Transverse colon (tissue), 4 donors: ENCODE measurements at regions not wholly inside any gene's neighbourhood (a gene's known extent, or its start where the extent isn't known, plus 50 kb on each side); places are given as distances from the start of the nearest gene placed in this dataset.

Experiments used
- DNase-seq: peaks from one replicate; pipeline ENCODE4 v3.0.0-alpha.2; 2019
- H3K27ac ChIP-seq, 4 donors: fragments of 200-600 bp; sonication (generic); 2 replicates each; pipeline ENCODE4 v1.5.1; 2016 to 2018; ENCODE audit warnings: inconsistent platforms in 4 of 4
- H3K27me3 ChIP-seq: fragments of 200-600 bp; sonication (generic); 2 replicates; pipeline ENCODE4 v1.5.1; 2017; ENCODE audit warnings: inconsistent platforms
- H3K36me3 ChIP-seq, 4 donors: fragments of 200-600 bp; sonication (generic); 2 replicates each; pipeline ENCODE4 v1.5.1; 2017 to 2019; ENCODE audit warnings: inconsistent platforms in 4 of 4
- H3K4me1 ChIP-seq, 4 donors: fragments of 200-600 bp; sonication (generic); 2 replicates each; pipeline ENCODE4 v1.5.1; 2017 to 2020; ENCODE audit warnings: inconsistent platforms in 4 of 4
- H3K4me3 ChIP-seq, 4 donors: fragments of 200-600 bp; sonication (generic); 1 replicate in 1 of 4; 2 replicates in 3 of 4; pipeline versions ENCODE4 v1.5.1 to v1.6.1; 2017 to 2019; ENCODE audit warnings: inconsistent platforms in 4 of 4
- H3K9me3 ChIP-seq, 2 donors: fragments of 200-600 bp; sonication (generic); 2 replicates each; pipeline ENCODE4 v1.5.1; 2017 to 2019; ENCODE audit warnings: inconsistent platforms in 2 of 2
- CTCF ChIP-seq, 5 experiments: fragments of 200-600 bp in 3 of 5; fragments of 450-650 bp in 2 of 5; sonication (generic) in 3 of 5; IDR thresholded peaks; 1 replicate in 2 of 5; 2 replicates in 3 of 5; pipeline ENCODE4 v1.5.1; 2016 to 2017; ENCODE audit warnings: antibody characterized with exemption in 5 of 5, inconsistent platforms in 3 of 5, mild to moderate bottlenecking in 2 of 5, moderate library complexity in 1 of 5
- EP300 ChIP-seq: sonication (generic); formaldehyde crosslinking; IDR thresholded peaks from one replicate; pipeline ENCODE4 v1.6.1; 2017; ENCODE audit warnings: antibody characterized with exemption, low read depth
- POLR2A ChIP-seq: fragments of 450-650 bp; IDR thresholded peaks from one replicate; pipeline ENCODE4 v1.6.1; 2016; ENCODE audit warnings: antibody characterized with exemption, mild to moderate bottlenecking, moderate library complexity
- POLR2AphosphoS5 ChIP-seq, 3 donors: sonication (generic); formaldehyde crosslinking; IDR thresholded peaks; one replicate each; pipeline ENCODE4 v1.6.1; 2016; ENCODE audit warnings: antibody characterized with exemption in 3 of 3
- WGBS, 2 donors: methylation state at CpG; one replicate each; pipeline ENCODE4 v1.1.5; 2018; ENCODE audit warnings: low coverage in 1 of 2; 5-methylcytosine and 5-hydroxymethylcytosine counted together
- in situ Hi-C, 4 donors: fragments of 200-750 bp; cut with MboI; loops; one replicate each; pipeline versions ENCODE4 v1.15.0 to v1.15.1; 2017; ENCODE audit warnings: low sequenced_read_pairs in 3 of 4, low pct_ligation_motif_present in 1 of 4, low pct_unique_long_range_greater_than_20kb in 1 of 4
- intact Hi-C: fragments of 100-400 bp; cut with DNase I; formaldehyde crosslinking; loops from one replicate; pipeline ENCODE4 v1.15.1; 2023; ENCODE audit warnings: low total_unique reads

GRCh38 chr15:97168704-97169475 lies 791.6 kb upstream of the ARRDC4 start:
- 70 to 72% methylated on average over 6 to 12 of the region's 12 CpGs for WGBS, 2 donors
- intact Hi-C loops, result no loop called here
- no peaks in the 10 kb centered on the region for H3K36me3 ChIP-seq
- in situ Hi-C loops, result no loop called here
- H3K4me3 ChIP-seq, result no peak overlapping the region
- no peak overlapping the region for H3K27ac ChIP-seq
- no peaks in the 10 kb centered on the region for H3K9me3 ChIP-seq
- no peak for TF ChIP-seq POLR2A
- no peak for TF ChIP-seq EP300
- no peak for TF ChIP-seq POLR2AphosphoS5 (IDR thresholded peaks at IDR 0.05)
- no peak for TF ChIP-seq CTCF (IDR thresholded peaks at IDR 0.05)
- H3K27me3 ChIP-seq, result no peaks in the 10 kb centered on the region
- no peaks in the 10 kb centered on the region for H3K4me1 ChIP-seq
- DNase-seq, result no peak

- TF ChIP-seq EP300, result no peak
- no peak for TF ChIP-seq POLR2A
- no peak for TF ChIP-seq CTCF (IDR thresholded peaks at IDR 0.05)
- no peak for TF ChIP-seq POLR2AphosphoS5 (IDR thresholded peaks at IDR 0.05)
- H3K9me3 ChIP-seq, result no peaks in the 10 kb centered on the region
- WGBS, 2 donors, result 92 to 100% methylated on average over 1 to 10 of the region's 10 CpGs
- no peak for DNase-seq
- intact Hi-C loops, result no loop called here
- H3K4me1 ChIP-seq, result no peaks in the 10 kb centered on the region
- no peak overlapping the region for H3K27ac ChIP-seq
- in situ Hi-C loops, result no loop called here
- no peaks in the 10 kb centered on the region for H3K36me3 ChIP-seq
- H3K4me3 ChIP-seq, result no peak overlapping the region
- H3K27me3 ChIP-seq, result no peaks in the 10 kb centered on the region
Measured at GRCh38 chr15:97171556-97171955, 788.9 kb upstream of the ARRDC4 start.

GRCh38 chr15:97174886-97175540 lies 785.5 kb upstream of the ARRDC4 start:
- Histone ChIP-seq H3K9me3 (no peaks in the 10 kb centered on the region), H3K4me1 (no peaks in the 10 kb centered on the region), H3K27me3 (no peaks in the 10 kb centered on the region), H3K27ac (no peak overlapping the region), H3K4me3 (no peak overlapping the region), H3K36me3 (no peaks in the 10 kb centered on the region)
- TF ChIP-seq POLR2A (no peak), EP300 (no peak), CTCF (IDR thresholded peaks at IDR 0.05) (no peak)
- intact Hi-C loops, result loop anchor here (5.0 kb wide), 1 partner anchor 1973 kb away; no protein-coding TSS in a partner anchor
- 42 to 55% methylated on average over 2 of the region's 2 CpGs for WGBS, 2 donors
- no peak for DNase-seq
- in situ Hi-C loops, result no loop called here

GRCh38 chr15:97177151-97177577 lies 783.3 kb upstream of the ARRDC4 start:
- WGBS, 2 donors, result 29 to 30% methylated on average over 4 to 11 of the region's 11 CpGs
- intact Hi-C loops, result loop anchor here (5.0 kb wide), 1 partner anchor 1975 kb away; no protein-coding TSS in a partner anchor

More at GRCh38 chr15:97177151-97177577, 783.3 kb upstream of the ARRDC4 start:
- H3K4me1 ChIP-seq, result no peaks in the 10 kb centered on the region
- H3K36me3 ChIP-seq, result no peaks in the 10 kb centered on the region
- no peaks in the 10 kb centered on the region for H3K27me3 ChIP-seq
- TF ChIP-seq EP300 (no peak), POLR2AphosphoS5 (IDR thresholded peaks at IDR 0.05) (no peak), CTCF (IDR thresholded peaks at IDR 0.05) (no peak)
- no peak overlapping the region for H3K27ac ChIP-seq
- H3K4me3 ChIP-seq, result no peak overlapping the region
- in situ Hi-C loops, result no loop called here
- no peak for DNase-seq
- no peaks in the 10 kb centered on the region for H3K9me3 ChIP-seq
